Liver (tissue), 3 donors: ENCODE measurements at regions not wholly inside any gene's neighbourhood (a gene's known extent, or its start where the extent isn't known, plus 50 kb on each side); places are given as distances from the start of the nearest gene placed in this dataset.

Source experiments
- ATF3 ChIP-seq: IDR thresholded peaks from 2 replicates; pipeline ENCODE4 v1.6.1; 2016; ENCODE audit warnings: antibody characterized with exemption
- CTCF ChIP-seq: fragments of 150-350 bp; IDR thresholded peaks from 2 replicates; pipeline ENCODE4 v1.5.1; 2017; ENCODE audit warnings: improper control_type of control experiment, low read depth, low read length; ENCODE audit not compliant: missing input control
- EGR1 ChIP-seq, 2 donors: IDR thresholded peaks; 2 replicates each; pipeline ENCODE4 v1.6.1; 2016 to 2018; ENCODE audit warnings: antibody characterized with exemption in 2 of 2, low read depth in 2 of 2
- FOXA2 ChIP-seq: IDR thresholded peaks from 2 replicates; pipeline ENCODE4 v1.6.1; 2016; ENCODE audit warnings: antibody characterized with exemption
- GABPA ChIP-seq, 2 donors: IDR thresholded peaks in 1 of 2; conservative IDR thresholded peaks in 1 of 2; 2 replicates each; pipeline ENCODE4 v1.6.1; 2016; ENCODE audit warnings: antibody characterized with exemption in 2 of 2, mild to moderate bottlenecking in 1 of 2, moderate library complexity in 1 of 2
- HNF4G ChIP-seq: IDR thresholded peaks from 2 replicates; pipeline ENCODE4 v1.6.1; 2016; ENCODE audit warnings: antibody characterized with exemption
- JUND ChIP-seq, 2 donors: IDR thresholded peaks; 2 replicates each; pipeline ENCODE4 v1.6.1; 2016; ENCODE audit warnings: antibody characterized with exemption in 2 of 2
- MAX ChIP-seq: IDR thresholded peaks from 2 replicates; pipeline ENCODE4 v1.6.1; 2016; ENCODE audit warnings: antibody characterized with exemption
- NR2F2 ChIP-seq: IDR thresholded peaks from 2 replicates; pipeline ENCODE4 v1.6.1; 2016; ENCODE audit warnings: antibody characterized with exemption
- RAD21 ChIP-seq, 2 donors: IDR thresholded peaks; 2 replicates each; pipeline ENCODE4 v1.6.1; 2016; ENCODE audit warnings: antibody characterized with exemption in 2 of 2, mild to moderate bottlenecking in 2 of 2
- REST ChIP-seq: IDR thresholded peaks from 2 replicates; pipeline ENCODE4 v1.6.1; 2016; ENCODE audit warnings: antibody characterized with exemption, mild to moderate bottlenecking
- RXRA ChIP-seq, 2 donors: IDR thresholded peaks; 2 replicates each; pipeline ENCODE4 v1.6.1; 2017 to 2018; ENCODE audit warnings: antibody characterized with exemption in 2 of 2, mild to moderate bottlenecking in 1 of 2
- SP1 ChIP-seq: IDR thresholded peaks from 2 replicates; pipeline ENCODE4 v1.6.1; 2018; ENCODE audit warnings: antibody characterized with exemption, mild to moderate bottlenecking
- YY1 ChIP-seq: IDR thresholded peaks from 2 replicates; pipeline ENCODE4 v1.6.1; 2016; ENCODE audit warnings: antibody characterized with exemption, mild to moderate bottlenecking
- donor health status: healthy.
- donor health status: healthy.

- TF ChIP-seq EGR1 (IDR thresholded peaks at IDR 0.05; ENCODE audit: low read depth in 2 of 2) (no peak), RAD21 (IDR thresholded peaks at IDR 0.05) (no peak), GABPA (IDR thresholded peaks at IDR 0.05 in 1 of 2, conservative IDR thresholded peaks at IDR 0.05 in 1 of 2) (no peak), CTCF (no peak), HNF4G (no peak), REST (no peak), MAX (no peak), JUND (IDR thresholded peaks at IDR 0.05) (no peak), ATF3 (no peak), RXRA (IDR thresholded peaks at IDR 0.05) (no peak), FOXA2 (no peak), SP1 (no peak), YY1 (no peak), NR2F2 (no peak)
Measured at GRCh38 chr4:147084861-147085260, 139.2 kb upstream of the TTC29 start.
